Activated CD4-positive, alpha-beta T cell treated with anti-CD3 and anti-CD28 coated beads for 36 hours (primary cell): ENCODE measurements at regions not wholly inside any gene's neighbourhood (a gene's known extent, or its start where the extent isn't known, plus 50 kb on each side); places are given as distances from the start of the nearest gene placed in this dataset.

Experiments used
- ATAC-seq: fragments of 200-7000 bp; cut with Tn5 transposase; one replicate; pipeline ENCODE4 v1.10.0; 2021; ENCODE audit warnings: mild to moderate bottlenecking, moderate library complexity
- CTCF ChIA-PET: fragments of 350-600 bp; sonication (Branson Sonifier 250); formaldehyde crosslinking; loops from one replicate; lab custom pipeline; 2021; ENCODE audit warnings: antibody characterized with exemption; lab: Charles Lee
- POLR2A ChIA-PET: fragments of 350-600 bp; sonication (Branson Sonifier 250); formaldehyde crosslinking; loops from one replicate; lab custom pipeline; 2021; ENCODE audit warnings: antibody characterized with exemption, inconsistent platforms; lab: Charles Lee
- DNase-seq: peaks from one replicate; pipeline ENCODE4 v3.0.0-alpha.2; 2020
- H3K27ac Mint-ChIP-seq: one replicate; pipeline ENCODE4 v1.8.0; 2021; ENCODE audit warnings: mixed read lengths
- H3K27me3 Mint-ChIP-seq: one replicate; pipeline ENCODE4 v1.8.0; 2021; ENCODE audit warnings: mixed read lengths
- H3K36me3 Mint-ChIP-seq: one replicate; pipeline ENCODE4 v1.8.0; 2021; ENCODE audit warnings: low read depth, mixed read lengths
- H3K4me1 Mint-ChIP-seq: one replicate; pipeline ENCODE4 v1.8.0; 2021; ENCODE audit warnings: mixed read lengths
- H3K4me3 Mint-ChIP-seq: one replicate; pipeline ENCODE4 v1.8.0; 2021; ENCODE audit warnings: mild to moderate bottlenecking, moderate library complexity, mixed read lengths
- H3K9me3 Mint-ChIP-seq: one replicate; pipeline ENCODE4 v1.8.0; 2021; ENCODE audit warnings: low read depth, mixed read lengths
- intact Hi-C, 2 experiments: fragments of 100-400 bp; cut with DNase I in 1 of 2; cut with micrococcal nuclease in 1 of 2; formaldehyde crosslinking; loops; one replicate each; pipeline versions ENCODE4 v1.14.2 to v1.15.1; 2022 to 2024; cut with DNase I, micrococcal nuclease

DNA sequence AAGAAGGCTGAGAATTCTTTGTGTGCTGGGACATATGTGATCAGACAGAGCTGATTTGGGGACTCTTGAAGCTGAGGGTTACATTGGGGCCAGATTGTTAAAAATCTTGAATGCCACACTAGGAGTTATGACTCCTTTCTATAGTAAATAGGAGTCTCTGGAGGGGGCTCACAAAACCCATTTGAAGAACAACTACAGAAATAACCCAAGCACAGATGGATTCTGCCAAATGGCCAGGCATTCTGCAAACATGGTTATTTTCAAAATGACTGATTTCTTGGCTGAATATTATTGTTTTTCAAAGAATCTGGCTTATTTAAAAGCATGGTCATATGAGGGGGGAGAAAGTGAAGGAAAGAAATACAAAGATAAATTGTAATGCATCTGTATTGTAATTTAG, 625.5 kb upstream of the TENM4 start:
- Mint-ChIP-seq H3K27me3 (no peaks in the 10 kb centered on the region), H3K4me3 (no peak overlapping the region), H3K27ac (no peak overlapping the region)

DNA sequence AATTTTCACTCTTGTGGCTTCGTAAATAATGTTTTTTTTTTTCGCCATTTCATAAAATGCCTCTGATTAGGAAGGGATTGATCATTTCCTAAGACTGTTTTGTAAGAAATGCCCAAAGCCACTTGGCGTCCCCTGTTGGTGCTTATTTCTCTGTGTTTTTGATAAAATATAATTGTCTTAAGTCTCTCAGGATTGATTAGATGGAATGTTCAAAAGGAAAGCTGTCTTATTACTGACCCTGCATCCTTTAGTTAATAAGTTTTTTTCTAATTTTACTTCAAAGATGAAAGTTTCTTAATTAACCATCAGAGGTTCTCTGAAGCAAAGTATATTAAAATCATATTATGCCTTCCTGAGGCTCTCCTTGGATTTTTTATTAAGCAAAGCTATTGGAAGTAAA, 624.3 kb upstream of the TENM4 start:
- no peak for ATAC-seq
- Mint-ChIP-seq H3K27ac (no peak overlapping the region), H3K9me3 (no peaks in the 10 kb centered on the region), H3K27me3 (no peaks in the 10 kb centered on the region), H3K36me3 (no peaks in the 10 kb centered on the region), H3K4me3 (no peak overlapping the region), H3K4me1 (no peaks in the 10 kb centered on the region)
- ChIA-PET POLR2A (no interaction called here), CTCF (no interaction called here)
- DNase-seq = no peak
- intact Hi-C loops = no loop called here

More for the DNA sequence above, 625.5 kb upstream of the TENM4 start:
- ATAC-seq (no peak), DNase-seq (no peak)
- peaks cover 4% of the 10 kb centered on the region for H3K9me3 Mint-ChIP-seq
- intact Hi-C loops = no loop called here
- H3K36me3 Mint-ChIP-seq = no peaks in the 10 kb centered on the region
- no peaks in the 10 kb centered on the region for H3K4me1 Mint-ChIP-seq
- POLR2A ChIA-PET = no interaction called here
- CTCF ChIA-PET = no interaction called here

GRCh38 chr11:80061056-80061455, 620.2 kb upstream of the TENM4 start:
- no peaks in the 10 kb centered on the region for H3K4me1 Mint-ChIP-seq
- POLR2A ChIA-PET = no interaction called here
- ATAC-seq = no peak

GRCh38 chr11:80054582-80055165, 613.8 kb upstream of the TENM4 start:
- Mint-ChIP-seq H3K36me3 (no peaks in the 10 kb centered on the region), H3K4me3 (no peak overlapping the region), H3K4me1 (no peaks in the 10 kb centered on the region), H3K27ac (no peak overlapping the region), H3K9me3 (no peaks in the 10 kb centered on the region), H3K27me3 (no peaks in the 10 kb centered on the region)
- ChIA-PET CTCF (no interaction called here), POLR2A (no interaction called here)
- intact Hi-C loops = no loop called here
- DNase-seq (no peak), ATAC-seq (no peak)

More at GRCh38 chr11:80061056-80061455, 620.2 kb upstream of the TENM4 start:
- Mint-ChIP-seq H3K9me3 (no peaks in the 10 kb centered on the region), H3K27ac (no peak overlapping the region), H3K27me3 (no peaks in the 10 kb centered on the region), H3K36me3 (no peaks in the 10 kb centered on the region), H3K4me3 (no peak overlapping the region)
- CTCF ChIA-PET = no interaction called here
- intact Hi-C loops = no loop called here
- no peak for DNase-seq

DNA sequence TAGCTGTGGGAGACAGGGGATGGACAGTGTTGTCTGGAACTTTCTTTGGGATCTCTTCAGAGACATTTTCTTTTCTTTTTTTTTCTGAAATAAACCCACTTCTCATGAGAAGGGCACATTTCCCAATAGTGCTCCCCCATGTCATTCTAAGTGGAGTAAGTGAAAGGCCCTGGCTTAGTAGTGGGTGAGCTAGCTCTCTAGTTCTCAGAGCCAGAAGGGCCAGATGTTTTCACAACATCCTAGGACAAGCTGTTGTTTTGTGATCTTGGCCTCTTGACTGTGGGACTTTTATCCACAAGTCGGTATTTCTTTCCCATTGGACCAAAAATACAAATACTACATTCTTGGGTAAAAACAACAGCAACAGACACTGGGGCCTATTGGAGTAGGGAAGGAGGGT, 607.7 kb upstream of the TENM4 start:
- no peak for ATAC-seq
- H3K4me1 Mint-ChIP-seq = no peaks in the 10 kb centered on the region
- no peaks in the 10 kb centered on the region for H3K36me3 Mint-ChIP-seq
- H3K4me3 Mint-ChIP-seq = no peak overlapping the region
- no peak overlapping the region for H3K27ac Mint-ChIP-seq
- ChIA-PET CTCF (no interaction called here), POLR2A (no interaction called here)
- peaks cover 2% of the 10 kb centered on the region for H3K9me3 Mint-ChIP-seq
- DNase-seq = no peak
- intact Hi-C loops = no loop called here
- no peaks in the 10 kb centered on the region for H3K27me3 Mint-ChIP-seq

- ChIA-PET CTCF (no interaction called here), POLR2A (no interaction called here)
- Mint-ChIP-seq H3K36me3 (no peaks in the 10 kb centered on the region), H3K27me3 (no peaks in the 10 kb centered on the region), H3K4me3 (no peak overlapping the region), H3K9me3 (peaks cover 6% of the 10 kb centered on the region), H3K4me1 (no peaks in the 10 kb centered on the region), H3K27ac (no peak overlapping the region)
- DNase-seq = no peak
- intact Hi-C loops = no loop called here
- ATAC-seq = no peak
Observed at GRCh38 chr11:80041136-80042000, 600.5 kb upstream of the TENM4 start.

- H3K36me3 Mint-ChIP-seq = no peaks in the 10 kb centered on the region
- peaks cover 3% of the 10 kb centered on the region for H3K9me3 Mint-ChIP-seq
- ATAC-seq = no peak
- DNase-seq = no peak
- ChIA-PET POLR2A (no interaction called here), CTCF (interaction anchor here (0.6 kb wide), 1 partner anchor 1195 kb away, joined by 3 read pairs; no protein-coding TSS in a partner anchor)
- H3K27me3 Mint-ChIP-seq = no peaks in the 10 kb centered on the region
- no peak overlapping the region for H3K27ac Mint-ChIP-seq
- H3K4me1 Mint-ChIP-seq = no peaks in the 10 kb centered on the region
- intact Hi-C loops = no loop called here
- no peak overlapping the region for H3K4me3 Mint-ChIP-seq
Observed at GRCh38 chr11:80034801-80035200, 594.0 kb upstream of the TENM4 start.

DNA sequence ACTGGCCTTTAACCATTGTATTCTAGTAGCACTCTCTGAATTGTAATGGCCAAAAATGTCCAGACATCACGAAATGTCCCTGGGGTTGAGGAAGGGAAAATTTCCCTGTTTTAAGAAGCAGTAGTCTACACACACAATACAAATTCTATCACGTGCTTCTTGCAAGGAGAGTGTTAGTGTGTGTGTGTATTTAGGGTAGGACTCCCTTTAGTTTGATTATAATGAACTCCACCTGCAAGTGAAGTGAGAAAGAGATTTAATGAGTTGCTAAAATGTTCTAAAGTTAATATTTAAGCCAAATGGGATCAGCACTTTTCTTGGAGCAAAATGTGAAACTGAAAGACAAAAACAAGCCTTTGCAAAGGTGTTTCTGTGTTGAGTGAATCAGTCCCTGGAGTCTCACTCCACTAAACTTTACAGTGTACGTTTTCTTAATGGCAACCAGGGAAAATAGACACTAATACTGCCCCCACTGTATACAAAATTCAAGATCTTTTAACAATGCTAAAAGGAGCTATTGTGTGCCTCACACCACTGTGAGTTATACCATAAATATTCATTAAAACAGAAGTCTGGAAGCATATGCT, 590.3 kb upstream of the TENM4 start:
- H3K27ac Mint-ChIP-seq = no peak overlapping the region
- no peaks in the 10 kb centered on the region for H3K4me1 Mint-ChIP-seq
- no peaks in the 10 kb centered on the region for H3K9me3 Mint-ChIP-seq
- ChIA-PET CTCF (no interaction called here), POLR2A (interaction anchor here (0.6 kb wide), 1 partner anchor 364 kb away, joined by 6 read pairs; no protein-coding TSS in a partner anchor)
- ATAC-seq (no peak), DNase-seq (no peak)
- intact Hi-C loops = no loop called here
- H3K4me3 Mint-ChIP-seq = no peak overlapping the region
- H3K36me3 Mint-ChIP-seq = no peaks in the 10 kb centered on the region
- H3K27me3 Mint-ChIP-seq = no peaks in the 10 kb centered on the region

- no peaks in the 10 kb centered on the region for H3K36me3 Mint-ChIP-seq
- peaks cover 4% of the 10 kb centered on the region for H3K9me3 Mint-ChIP-seq
- H3K27ac Mint-ChIP-seq = no peak overlapping the region
- ATAC-seq (no peak), DNase-seq (no peak)
- no peak overlapping the region for H3K4me3 Mint-ChIP-seq
- ChIA-PET POLR2A (no interaction called here), CTCF (no interaction called here)
- intact Hi-C loops = no loop called here
- no peaks in the 10 kb centered on the region for H3K27me3 Mint-ChIP-seq
- H3K4me1 Mint-ChIP-seq = no peaks in the 10 kb centered on the region
Observed at GRCh38 chr11:80028998-80029397, 588.2 kb upstream of the TENM4 start.

GRCh38 chr11:80024119-80024518, 583.3 kb upstream of the TENM4 start:
- no peaks in the 10 kb centered on the region for H3K36me3 Mint-ChIP-seq
- no peak overlapping the region for H3K27ac Mint-ChIP-seq
- no peaks in the 10 kb centered on the region for H3K4me1 Mint-ChIP-seq
- DNase-seq (no peak), ATAC-seq (no peak)
- H3K9me3 Mint-ChIP-seq = peaks cover 6% of the 10 kb centered on the region
- no peak overlapping the region for H3K4me3 Mint-ChIP-seq
- ChIA-PET CTCF (no interaction called here), POLR2A (no interaction called here)
- intact Hi-C loops = no loop called here
- no peaks in the 10 kb centered on the region for H3K27me3 Mint-ChIP-seq

GRCh38 chr11:80023386-80023785, 582.6 kb upstream of the TENM4 start:
- H3K4me1 Mint-ChIP-seq = no peaks in the 10 kb centered on the region
- no peak overlapping the region for H3K4me3 Mint-ChIP-seq
- POLR2A ChIA-PET = no interaction called here
- intact Hi-C loops = no loop called here
- peaks cover 6% of the 10 kb centered on the region for H3K9me3 Mint-ChIP-seq
- H3K36me3 Mint-ChIP-seq = no peaks in the 10 kb centered on the region
- DNase-seq = no peak
- H3K27ac Mint-ChIP-seq = no peak overlapping the region
- no peaks in the 10 kb centered on the region for H3K27me3 Mint-ChIP-seq
- CTCF ChIA-PET = no interaction called here
- ATAC-seq = no peak

- DNase-seq (no peak), ATAC-seq (no peak)
- peaks cover 3% of the 10 kb centered on the region for H3K9me3 Mint-ChIP-seq
- H3K36me3 Mint-ChIP-seq = no peaks in the 10 kb centered on the region
- no peaks in the 10 kb centered on the region for H3K4me1 Mint-ChIP-seq
- no peak overlapping the region for H3K4me3 Mint-ChIP-seq
- H3K27ac Mint-ChIP-seq = no peak overlapping the region
- ChIA-PET CTCF (no interaction called here), POLR2A (no interaction called here)
- intact Hi-C loops = no loop called here
- no peaks in the 10 kb centered on the region for H3K27me3 Mint-ChIP-seq
Observed at GRCh38 chr11:80010536-80010935, 569.7 kb upstream of the TENM4 start.
